Breast epithelium (tissue), 4 donors: ENCODE measurements at regions not wholly inside any gene's neighbourhood (a gene's known extent, or its start where the extent isn't known, plus 50 kb on each side); places are given as distances from the start of the nearest gene placed in this dataset.

Source experiments
- DNase-seq, 2 donors: peaks; one replicate each; pipeline ENCODE4 v3.0.0-alpha.2; 2019; ENCODE audit warnings: low spot score in 2 of 2
- H3K27ac ChIP-seq, 2 donors: fragments of 200-600 bp; sonication (generic) in 1 of 2; one replicate each; pipeline ENCODE4 v1.5.1; 2016 to 2019; ENCODE audit warnings: mild to moderate bottlenecking in 1 of 2
- H3K27me3 ChIP-seq, 2 donors: fragments of 200-600 bp; sonication (generic) in 1 of 2; one replicate each; pipeline versions ENCODE4 v1.5.1 to v1.6.0; 2017 to 2019; ENCODE audit warnings: control low read depth in 1 of 2, mild to moderate bottlenecking in 1 of 2
- H3K36me3 ChIP-seq: fragments of 200-600 bp; one replicate; pipeline ENCODE4 v1.5.1; 2019
- H3K4me1 ChIP-seq, 2 donors: fragments of 200-600 bp; sonication (generic); one replicate each; pipeline ENCODE4 v1.5.1; 2016 to 2019; ENCODE audit warnings: control low read depth in 1 of 2
- H3K4me3 ChIP-seq, 3 donors: fragments of 200-600 bp; sonication (generic); 1 replicate in 2 of 3; 2 replicates in 1 of 3; pipeline ENCODE4 v1.5.1; 2016 to 2019; ENCODE audit warnings: mild to moderate bottlenecking in 3 of 3, moderate library complexity in 2 of 3
- H3K9me3 ChIP-seq, 2 donors: fragments of 200-600 bp; sonication (generic) in 1 of 2; one replicate each; pipeline ENCODE4 v1.5.1; 2016 to 2019; ENCODE audit warnings: control low read depth in 1 of 2
- CTCF ChIP-seq, 3 donors: fragments of 450-650 bp; IDR thresholded peaks; one replicate each; pipeline ENCODE4 v1.5.1; 2016 to 2017; ENCODE audit warnings: antibody characterized with exemption in 3 of 3, mild to moderate bottlenecking in 3 of 3, moderate library complexity in 3 of 3
- POLR2A ChIP-seq: fragments of 450-650 bp; IDR thresholded peaks from one replicate; pipeline ENCODE4 v1.6.1; 2016; ENCODE audit warnings: antibody characterized with exemption, mild to moderate bottlenecking, moderate library complexity
- POLR2AphosphoS5 ChIP-seq, 3 donors: sonication (generic); formaldehyde crosslinking; IDR thresholded peaks; one replicate each; pipeline ENCODE4 v1.6.1; 2017; ENCODE audit warnings: antibody characterized with exemption in 3 of 3
- intact Hi-C: fragments of 100-400 bp; cut with DNase I; formaldehyde crosslinking; loops from one replicate; pipeline ENCODE4 v1.15.1; 2023; ENCODE audit warnings: low total_unique reads

GRCh38 chr6:159360306-159360705, 191.1 kb downstream of the FNDC1 start:
- TF ChIP-seq POLR2AphosphoS5 (IDR thresholded peaks at IDR 0.05) (no peak), CTCF (IDR thresholded peaks at IDR 0.05) (no peak), POLR2A (no peak)
- H3K4me3 ChIP-seq, result no peak overlapping the region
- no peaks in the 10 kb centered on the region for H3K9me3 ChIP-seq
- no peaks in the 10 kb centered on the region for H3K4me1 ChIP-seq
- H3K36me3 ChIP-seq, result no peaks in the 10 kb centered on the region
- H3K27me3 ChIP-seq, result no peaks in the 10 kb centered on the region
- intact Hi-C loops, result no loop called here
- no peak for DNase-seq
- H3K27ac ChIP-seq, result no peak overlapping the region

- intact Hi-C loops, result loop anchor here (10.0 kb wide), 1 partner anchor 235 kb away; no protein-coding TSS in a partner anchor
- no peaks in the 10 kb centered on the region for H3K36me3 ChIP-seq
- H3K27me3 ChIP-seq, result no peaks in the 10 kb centered on the region
- TF ChIP-seq POLR2AphosphoS5 (IDR thresholded peaks at IDR 0.05) (no peak), POLR2A (no peak), CTCF (IDR thresholded peaks at IDR 0.05) (no peak)
- no peaks in the 10 kb centered on the region for H3K4me1 ChIP-seq
- no peak overlapping the region for H3K27ac ChIP-seq
- H3K4me3 ChIP-seq, result no peak overlapping the region
- no peaks in the 10 kb centered on the region for H3K9me3 ChIP-seq
- DNase-seq, result no peak
Measured at GRCh38 chr6:159359581-159360297, 190.5 kb downstream of the FNDC1 start.

GRCh38 chr6:159358562-159358961, 189.4 kb downstream of the FNDC1 start:
- Histone ChIP-seq H3K27ac (no peak overlapping the region), H3K36me3 (no peaks in the 10 kb centered on the region), H3K27me3 (no peaks in the 10 kb centered on the region), H3K9me3 (no peaks in the 10 kb centered on the region), H3K4me1 (no peaks in the 10 kb centered on the region), H3K4me3 (no peak overlapping the region)
- no peak for DNase-seq
- intact Hi-C loops, result loop anchor here (10.0 kb wide), 1 partner anchor 236 kb away; no protein-coding TSS in a partner anchor
- TF ChIP-seq CTCF (IDR thresholded peaks at IDR 0.05) (no peak), POLR2A (no peak), POLR2AphosphoS5 (IDR thresholded peaks at IDR 0.05) (no peak)

GRCh38 chr6:159357211-159357915, 188.2 kb downstream of the FNDC1 start:
- Histone ChIP-seq H3K4me1 (no peaks in the 10 kb centered on the region), H3K9me3 (no peaks in the 10 kb centered on the region), H3K36me3 (no peaks in the 10 kb centered on the region), H3K27me3 (no peaks in the 10 kb centered on the region), H3K4me3 (no peak overlapping the region), H3K27ac (no peak overlapping the region)
- no peak for DNase-seq
- TF ChIP-seq CTCF (IDR thresholded peaks at IDR 0.05) (no peak), POLR2A (no peak), POLR2AphosphoS5 (IDR thresholded peaks at IDR 0.05) (no peak)
- intact Hi-C loops, result loop anchor here (10.0 kb wide), 1 partner anchor 237 kb away; no protein-coding TSS in a partner anchor

- Histone ChIP-seq H3K36me3 (no peaks in the 10 kb centered on the region), H3K27ac (no peak overlapping the region), H3K4me3 (no peak overlapping the region), H3K4me1 (no peaks in the 10 kb centered on the region), H3K9me3 (no peaks in the 10 kb centered on the region), H3K27me3 (no peaks in the 10 kb centered on the region)
- DNase-seq, result no peak
- TF ChIP-seq CTCF (IDR thresholded peaks at IDR 0.05) (no peak), POLR2A (no peak), POLR2AphosphoS5 (IDR thresholded peaks at IDR 0.05) (no peak)
- intact Hi-C loops, result loop anchor here (1.0 to 10.0 kb wide), 2 partner anchors 28 to 242 kb away; no protein-coding TSS in a partner anchor
Measured at GRCh38 chr6:159353193-159353592, 184.0 kb downstream of the FNDC1 start.
